ENCODE measurements at regions not wholly inside any gene's neighbourhood (a gene's known extent, or its start where the extent isn't known, plus 50 kb on each side); places are given as distances from the start of the nearest gene placed in this dataset.

GRCh38 chr3:31379598-31379997, 153.1 kb upstream of the STT3B start:
- intact Hi-C loops (cut with micrococcal nuclease) = no loop called here
- no peak overlapping the region for H3K4me3 Mint-ChIP-seq
- no peak overlapping the region for H3K27ac Mint-ChIP-seq
- DNase-seq (no peak), ATAC-seq (ENCODE audit: low read depth) (no peak)
- TF ChIP-seq, protein P1, sequence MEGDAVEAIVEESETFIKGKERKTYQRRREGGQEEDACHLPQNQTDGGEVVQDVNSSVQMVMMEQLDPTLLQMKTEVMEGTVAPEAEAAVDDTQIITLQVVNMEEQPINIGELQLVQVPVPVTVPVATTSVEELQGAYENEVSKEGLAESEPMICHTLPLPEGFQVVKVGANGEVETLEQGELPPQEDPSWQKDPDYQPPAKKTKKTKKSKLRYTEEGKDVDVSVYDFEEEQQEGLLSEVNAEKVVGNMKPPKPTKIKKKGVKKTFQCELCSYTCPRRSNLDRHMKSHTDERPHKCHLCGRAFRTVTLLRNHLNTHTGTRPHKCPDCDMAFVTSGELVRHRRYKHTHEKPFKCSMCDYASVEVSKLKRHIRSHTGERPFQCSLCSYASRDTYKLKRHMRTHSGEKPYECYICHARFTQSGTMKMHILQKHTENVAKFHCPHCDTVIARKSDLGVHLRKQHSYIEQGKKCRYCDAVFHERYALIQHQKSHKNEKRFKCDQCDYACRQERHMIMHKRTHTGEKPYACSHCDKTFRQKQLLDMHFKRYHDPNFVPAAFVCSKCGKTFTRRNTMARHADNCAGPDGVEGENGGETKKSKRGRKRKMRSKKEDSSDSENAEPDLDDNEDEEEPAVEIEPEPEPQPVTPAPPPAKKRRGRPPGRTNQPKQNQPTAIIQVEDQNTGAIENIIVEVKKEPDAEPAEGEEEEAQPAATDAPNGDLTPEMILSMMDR (IDR thresholded peaks at IDR 0.05) = no peak
- ChIA-PET POLR2A (no interaction called here), CTCF (no interaction called here)
- H3K9me3 Mint-ChIP-seq = no peaks in the 10 kb centered on the region
- H3K4me1 Mint-ChIP-seq = no peaks in the 10 kb centered on the region
- no peaks in the 10 kb centered on the region for H3K36me3 Mint-ChIP-seq (ENCODE audit: low read depth)
- peaks cover 2% of the 10 kb centered on the region for H3K27me3 Mint-ChIP-seq

GRCh38 chr3:31382856-31383255, 149.9 kb upstream of the STT3B start:
- TF ChIP-seq, protein P1 (IDR thresholded peaks at IDR 0.05) = no peak
- ChIA-PET CTCF (no interaction called here), POLR2A (no interaction called here)
- Mint-ChIP-seq H3K27ac (no peak overlapping the region), H3K4me1 (no peaks in the 10 kb centered on the region), H3K36me3 (ENCODE audit: low read depth) (no peaks in the 10 kb centered on the region), H3K27me3 (peaks cover 2% of the 10 kb centered on the region), H3K9me3 (peaks cover 9% of the 10 kb centered on the region), H3K4me3 (no peak overlapping the region)
- DNase-seq (no peak), ATAC-seq (ENCODE audit: low read depth) (no peak)
- intact Hi-C loops (cut with micrococcal nuclease) = no loop called here

DNA sequence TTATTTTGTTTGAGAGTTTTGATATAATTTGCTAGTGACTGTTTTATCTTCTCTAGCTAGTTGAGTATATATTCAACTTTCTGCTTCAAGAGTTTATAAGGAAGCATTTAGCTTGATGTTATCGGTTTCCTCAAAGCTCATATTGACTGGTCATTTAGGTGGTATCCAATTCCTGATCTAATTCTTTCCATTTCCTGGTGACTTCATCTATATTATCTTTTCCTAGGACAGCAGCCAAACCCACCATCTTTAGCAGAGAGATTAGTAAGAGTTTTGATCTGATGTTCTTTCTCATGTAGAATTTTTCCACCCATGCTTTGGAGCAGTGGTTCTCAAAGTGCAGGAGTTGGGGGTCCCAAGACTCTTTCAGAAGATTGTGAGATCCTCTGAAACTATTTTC, 148.6 kb upstream of the STT3B start:
- intact Hi-C loops (cut with micrococcal nuclease) = no loop called here
- Mint-ChIP-seq H3K4me3 (no peak overlapping the region), H3K27me3 (peaks cover 2% of the 10 kb centered on the region), H3K4me1 (no peaks in the 10 kb centered on the region), H3K9me3 (peaks cover 9% of the 10 kb centered on the region), H3K27ac (no peak overlapping the region), H3K36me3 (ENCODE audit: low read depth) (no peaks in the 10 kb centered on the region)
- ChIA-PET POLR2A (no interaction called here), CTCF (no interaction called here)
- TF ChIP-seq, protein P1 (IDR thresholded peaks at IDR 0.05) = no peak
- no peak for ATAC-seq (ENCODE audit: low read depth)
- no peak for DNase-seq

GRCh38 chr3:31389939-31390338, 142.8 kb upstream of the STT3B start:
- DNase-seq (no peak), ATAC-seq (ENCODE audit: low read depth) (no peak)
- ChIA-PET POLR2A (no interaction called here), CTCF (no interaction called here)
- Mint-ChIP-seq H3K27me3 (peaks cover 10% of the 10 kb centered on the region), H3K27ac (no peak overlapping the region), H3K36me3 (ENCODE audit: low read depth) (no peaks in the 10 kb centered on the region), H3K4me3 (no peak overlapping the region), H3K4me1 (no peaks in the 10 kb centered on the region), H3K9me3 (peaks cover 9% of the 10 kb centered on the region)
- TF ChIP-seq, protein P1 (IDR thresholded peaks at IDR 0.05) = no peak
- intact Hi-C loops (cut with micrococcal nuclease) = no loop called here

DNA sequence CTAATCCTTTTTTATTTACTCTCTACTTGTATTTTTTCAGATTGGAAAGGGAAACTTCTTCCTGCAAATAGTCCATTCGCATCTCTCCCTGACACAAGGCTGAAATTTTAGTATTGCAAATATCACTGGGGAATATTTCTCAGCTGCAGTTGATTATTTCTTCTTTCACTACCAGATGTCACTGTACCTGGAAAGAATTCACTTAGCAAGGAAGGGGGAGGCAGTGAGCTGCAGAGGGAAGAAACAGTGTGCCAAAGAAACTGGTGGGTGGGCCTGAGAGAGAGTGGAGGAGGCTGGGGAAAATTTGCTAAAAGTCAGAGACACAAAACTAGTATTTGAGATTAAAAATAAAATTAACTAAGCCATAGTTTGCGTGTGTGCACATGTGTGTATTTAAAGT, 142.3 kb upstream of the STT3B start:
- peaks cover 9% of the 10 kb centered on the region for H3K9me3 Mint-ChIP-seq
- peaks cover 10% of the 10 kb centered on the region for H3K27me3 Mint-ChIP-seq
- DNase-seq (no peak), ATAC-seq (ENCODE audit: low read depth) (no peak)
- intact Hi-C loops (cut with micrococcal nuclease) = no loop called here
- no peaks in the 10 kb centered on the region for H3K4me1 Mint-ChIP-seq
- H3K4me3 Mint-ChIP-seq = no peak overlapping the region
- no peak overlapping the region for H3K27ac Mint-ChIP-seq
- no peaks in the 10 kb centered on the region for H3K36me3 Mint-ChIP-seq (ENCODE audit: low read depth)
- ChIA-PET POLR2A (no interaction called here), CTCF (no interaction called here)
- TF ChIP-seq, protein P1 (IDR thresholded peaks at IDR 0.05) = no peak

All from activated B cell treated with CpG ODN at 0.5 μM for 24 hours (primary cell).